H1 (cell line): ENCODE measurements at regions not wholly inside any gene's neighbourhood (a gene's known extent, or its start where the extent isn't known, plus 50 kb on each side); places are given as distances from the start of the nearest gene placed in this dataset.

ENCODE experiments used
- CTCF ChIA-PET: fragments of 300-600 bp; sonication (Branson Sonifier 250); formaldehyde crosslinking; loops from one replicate; lab custom pipeline; 2021; ENCODE audit not compliant: partially characterized antibody; lab: Charles Lee
- POLR2A ChIA-PET: fragments of 300-600 bp; sonication (Branson Sonifier 250); formaldehyde crosslinking; loops from one replicate; lab custom pipeline; 2021; ENCODE audit warnings: inconsistent platforms; ENCODE audit not compliant: partially characterized antibody; lab: Charles Lee
- DNase-seq, 2 experiments: peaks; one replicate each; pipeline versions ENCODE4 v3.0.0 to v3.0.0-alpha.2; 2010 to 2022; ENCODE audit warnings: low spot score in 2 of 2, low read depth in 1 of 2, mixed read lengths in 1 of 2
- FAIRE-seq: peaks from 2 replicates; lab custom pipeline; 2011; peaks lifted over from hg19 to GRCh38; lab: Jason Lieb, UNC
- H2AFZ ChIP-seq: 2 replicates; pipeline ENCODE4 v1.8.1; 2012; ENCODE audit warnings: low read length, inconsistent platforms
- H2AK5ac ChIP-seq: 2 replicates; pipeline ENCODE4 v1.6.1; 2013; ENCODE audit warnings: low read depth, low read length
- H2BK120ac ChIP-seq: replicated peaks from 2 replicates; pipeline ENCODE3; 2013; ENCODE audit warnings: low read depth, low read length, inconsistent platforms
- H2BK12ac ChIP-seq: 2 replicates; pipeline ENCODE4 v1.6.1; 2013; ENCODE audit warnings: low read depth, low read length
- H2BK15ac ChIP-seq: 2 replicates; pipeline ENCODE4 v1.6.1; 2013; ENCODE audit warnings: low read length
- H2BK20ac ChIP-seq: 2 replicates; pipeline ENCODE4 v1.6.1; 2013; ENCODE audit warnings: low read length
- H2BK5ac ChIP-seq: 2 replicates; pipeline ENCODE4 v1.6.1; 2013; ENCODE audit warnings: low read depth, low read length
- H3K14ac ChIP-seq: 2 replicates; pipeline ENCODE4 v1.6.1; 2013; ENCODE audit warnings: inconsistent platforms; ENCODE audit not compliant: insufficient read length
- H3K18ac ChIP-seq: 2 replicates; pipeline ENCODE4 v1.6.1; 2013; ENCODE audit warnings: low read length; ENCODE audit errors: extremely low read depth
- H3K23ac ChIP-seq: 2 replicates; pipeline ENCODE4 v1.6.1; 2013; ENCODE audit warnings: inconsistent platforms; ENCODE audit not compliant: insufficient read length
- H3K23me2 ChIP-seq: 2 replicates; pipeline ENCODE4 v1.6.1; 2013; ENCODE audit warnings: low read depth, low read length
- H3K27ac ChIP-seq: 2 replicates; pipeline ENCODE4 v1.6.1; 2011; ENCODE audit warnings: low read depth, low read length, inconsistent platforms
- H3K27me3 ChIP-seq, 4 experiments: replicated peaks in 1 of 4; 1 replicate in 1 of 4; 2 replicates in 3 of 4; pipeline versions ENCODE4 v1.6.1 to v1.8.1; 2011 to 2013; ENCODE audit warnings: low read length in 3 of 4, mild to moderate bottlenecking in 3 of 4, inconsistent platforms in 2 of 4, mixed read lengths in 2 of 4, moderate library complexity in 1 of 4; ENCODE audit not compliant: control insufficient read depth in 3 of 4, insufficient read depth in 3 of 4; ENCODE audit errors: extremely low read depth in 1 of 4
- H3K36me3 ChIP-seq, 4 experiments: 2 replicates each; pipeline versions ENCODE4 v1.6.1 to v1.8.1; 2011 to 2013; ENCODE audit warnings: mild to moderate bottlenecking in 4 of 4, low read length in 3 of 4, moderate library complexity in 2 of 4, control low read depth in 1 of 4, inconsistent platforms in 1 of 4; ENCODE audit not compliant: insufficient read depth in 4 of 4, control insufficient read depth in 2 of 4
- H3K4ac ChIP-seq: replicated peaks from 2 replicates; pipeline ENCODE3; 2013; ENCODE audit warnings: low read length, low read depth, mixed read lengths, inconsistent platforms; ENCODE audit not compliant: insufficient read length
- H3K4me1 ChIP-seq, 4 experiments: replicated peaks in 1 of 4; 1 replicate in 1 of 4; 2 replicates in 3 of 4; pipeline versions ENCODE4 v1.6.1 to v1.8.1; 2011 to 2013; ENCODE audit warnings: low read length in 3 of 4, inconsistent platforms in 2 of 4, mixed read lengths in 1 of 4; ENCODE audit not compliant: insufficient read depth in 4 of 4, control insufficient read depth in 3 of 4
- H3K4me2 ChIP-seq, 2 experiments: 2 replicates each; pipeline versions ENCODE4 v1.6.1 to v1.8.1; 2011 to 2013; ENCODE audit warnings: low read depth in 2 of 2, low read length in 2 of 2, control low read depth in 1 of 2, inconsistent platforms in 1 of 2, mild to moderate bottlenecking in 1 of 2; ENCODE audit not compliant: insufficient read depth in 1 of 2
- H3K4me3 ChIP-seq, 4 experiments: fragments of 200-600, 300-600 bp in 1 of 4; sonication (generic), shearing (Covaris generic), sonication (Bioruptor Twin) in 1 of 4; 2 replicates each; pipeline versions ENCODE4 v1.5.1 to v1.8.1; 2011 to 2016; ENCODE audit warnings: low read length in 4 of 4, low read depth in 3 of 4, control low read depth in 2 of 4, inconsistent platforms in 2 of 4, mild to moderate bottlenecking in 2 of 4, mixed read lengths in 1 of 4, moderate library complexity in 1 of 4; ENCODE audit not compliant: insufficient read depth in 2 of 4; ENCODE audit errors: extremely low read depth in 1 of 4
- H3K56ac ChIP-seq: replicated peaks from 2 replicates; pipeline ENCODE3; 2013; ENCODE audit warnings: low read depth, mild to moderate bottlenecking, mixed read lengths, low read length, inconsistent platforms; ENCODE audit not compliant: insufficient read length
- H3K79me1 ChIP-seq: 2 replicates; pipeline ENCODE4 v1.6.1; 2013; ENCODE audit warnings: low read depth, low read length, control low read depth
- H3K79me2 ChIP-seq, 2 experiments: 2 replicates each; pipeline versions ENCODE4 v1.6.1 to v1.8.1; 2012 to 2013; ENCODE audit warnings: low read length in 2 of 2, mild to moderate bottlenecking in 2 of 2, inconsistent platforms in 1 of 2; ENCODE audit not compliant: insufficient read depth in 2 of 2, control insufficient read depth in 1 of 2
- H3K9ac ChIP-seq, 4 experiments: replicated peaks in 1 of 4; 1 replicate in 1 of 4; 2 replicates in 3 of 4; pipeline versions ENCODE4 v1.6.1 to v1.8.1; 2011 to 2013; ENCODE audit warnings: low read depth in 3 of 4, low read length in 3 of 4, control low read depth in 2 of 4, mild to moderate bottlenecking in 2 of 4, moderate library complexity in 2 of 4, inconsistent platforms in 1 of 4; ENCODE audit errors: extremely low read depth in 1 of 4
- H3K9me3 ChIP-seq, 2 experiments: 2 replicates each; pipeline versions ENCODE4 v1.6.1 to v1.8.1; 2012 to 2013; ENCODE audit warnings: mild to moderate bottlenecking in 2 of 2, moderate library complexity in 2 of 2, control low read depth in 1 of 2, inconsistent platforms in 1 of 2, low read depth in 1 of 2, low read length in 1 of 2, mixed read lengths in 1 of 2; ENCODE audit not compliant: insufficient read depth in 2 of 2
- H4K20me1 ChIP-seq, 2 experiments: replicated peaks in 1 of 2; 2 replicates each; pipeline versions ENCODE3 to v1.8.1; 2011 to 2013; ENCODE audit warnings: inconsistent platforms in 2 of 2, low read length in 2 of 2, mild to moderate bottlenecking in 1 of 2; ENCODE audit not compliant: insufficient read depth in 2 of 2, control insufficient read depth in 1 of 2
- H4K5ac ChIP-seq: 2 replicates; pipeline ENCODE4 v1.6.1; 2013; ENCODE audit warnings: low read length, low read depth, mixed read lengths, inconsistent platforms; ENCODE audit not compliant: insufficient read length
- H4K8ac ChIP-seq: 2 replicates; pipeline ENCODE4 v1.8.0; 2013; ENCODE audit warnings: mild to moderate bottlenecking, moderate library complexity, low read length, inconsistent platforms; ENCODE audit not compliant: insufficient read depth; ENCODE audit errors: extremely low read depth
- H4K91ac ChIP-seq: replicated peaks from 2 replicates; pipeline ENCODE3; 2013; ENCODE audit warnings: low read length, mixed read lengths, inconsistent platforms; ENCODE audit not compliant: insufficient read length
- BACH1 ChIP-seq: IDR thresholded peaks from 2 replicates; pipeline ENCODE4 v1.6.1; 2012; ENCODE audit warnings: low read length, improper control_type of control experiment
- CEBPB ChIP-seq: IDR thresholded peaks from 2 replicates; pipeline ENCODE4 v1.6.1; 2012; ENCODE audit warnings: low read depth, low read length
- CHD2 ChIP-seq: IDR thresholded peaks from 2 replicates; pipeline ENCODE4 v1.6.1; 2012; ENCODE audit warnings: low read length, improper control_type of control experiment
- HDAC6 ChIP-seq: IDR thresholded peaks from one replicate; pipeline ENCODE4 v1.7.1; 2012; ENCODE audit warnings: low read depth, mild to moderate bottlenecking, inconsistent platforms, low read length, moderate library complexity
- NANOG ChIP-seq: IDR thresholded peaks from 2 replicates; pipeline ENCODE4 v1.6.1; 2011; ENCODE audit warnings: low read length, low read depth, mild to moderate bottlenecking, inconsistent platforms; ENCODE audit not compliant: insufficient read depth, poor library complexity, severe bottlenecking
- POLR2AphosphoS5 ChIP-seq: IDR thresholded peaks from 2 replicates; pipeline ENCODE4 v1.6.1; 2011; ENCODE audit warnings: low read depth, low read length
- RFX5 ChIP-seq: IDR thresholded peaks from 2 replicates; pipeline ENCODE4 v1.6.1; 2011; ENCODE audit warnings: low read depth, low read length, improper control_type of control experiment, borderline replicate concordance
- SIX5 ChIP-seq: IDR thresholded peaks from 2 replicates; pipeline ENCODE4 v1.6.1; 2011; ENCODE audit warnings: mild to moderate bottlenecking, low read depth, low read length
- TCF12 ChIP-seq: IDR thresholded peaks from 2 replicates; pipeline ENCODE4 v1.6.1; 2011; ENCODE audit warnings: low read depth, mild to moderate bottlenecking, low read length
- USF2 ChIP-seq: IDR thresholded peaks from 2 replicates; pipeline ENCODE4 v1.6.1; 2011; ENCODE audit warnings: low read length, improper control_type of control experiment
- TF ChIP-seq, protein P1 (sequence below): IDR thresholded peaks from 2 replicates; pipeline ENCODE4 v1.6.1; 2012; ENCODE audit warnings: inconsistent platforms

GRCh38 chr15:55017635-55018034 lies 179.1 kb downstream of the RSL24D1 start:
- H3K4me3 ChIP-seq: no peak overlapping the region
- H3K9ac ChIP-seq: no peak overlapping the region
- no peak overlapping the region for H2BK120ac ChIP-seq
- H2AK5ac ChIP-seq: no peak overlapping the region
- H3K4me1 ChIP-seq: no peaks in the 10 kb centered on the region
- H3K4ac ChIP-seq: no peak overlapping the region
- ChIA-PET CTCF (no interaction called here), POLR2A (no interaction called here)
- FAIRE-seq (no peak), DNase-seq (no peak)
- no peak overlapping the region for H3K56ac ChIP-seq
- TF ChIP-seq POLR2AphosphoS5 (no peak), NANOG (no peak), RFX5 (no peak), HDAC6 (no peak), SIX5 (no peak), CHD2 (no peak), TCF12 (no peak), BACH1 (no peak), CEBPB (no peak), USF2 (no peak)
- TF ChIP-seq, protein P1, sequence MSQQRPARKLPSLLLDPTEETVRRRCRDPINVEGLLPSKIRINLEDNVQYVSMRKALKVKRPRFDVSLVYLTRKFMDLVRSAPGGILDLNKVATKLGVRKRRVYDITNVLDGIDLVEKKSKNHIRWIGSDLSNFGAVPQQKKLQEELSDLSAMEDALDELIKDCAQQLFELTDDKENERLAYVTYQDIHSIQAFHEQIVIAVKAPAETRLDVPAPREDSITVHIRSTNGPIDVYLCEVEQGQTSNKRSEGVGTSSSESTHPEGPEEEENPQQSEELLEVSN: no peak
- H4K91ac ChIP-seq: no peak overlapping the region
- no peak overlapping the region for H3K23ac ChIP-seq
- no peak overlapping the region for H4K8ac ChIP-seq
- no peak overlapping the region for H3K14ac ChIP-seq
- H3K23me2 ChIP-seq: no peaks in the 10 kb centered on the region
- no peaks in the 10 kb centered on the region for H4K20me1 ChIP-seq
- H2AFZ ChIP-seq: no peak overlapping the region
- H2BK15ac ChIP-seq: no peak overlapping the region
- H3K27me3 ChIP-seq: no peaks in the 10 kb centered on the region
- no peaks in the 10 kb centered on the region for H3K79me2 ChIP-seq
- H2BK12ac ChIP-seq: no peak overlapping the region
- H3K9me3 ChIP-seq: peaks cover 24 to 55% of the 10 kb centered on the region in 2 experiments
- H2BK20ac ChIP-seq: no peak overlapping the region
- H3K18ac ChIP-seq: no peak overlapping the region
- H3K4me2 ChIP-seq: no peak overlapping the region
- no peak overlapping the region for H4K5ac ChIP-seq
- no peaks in the 10 kb centered on the region for H3K36me3 ChIP-seq
- H2BK5ac ChIP-seq: no peak overlapping the region
- no peaks in the 10 kb centered on the region; the same call in 1 of the 2 replicates for H3K79me1 ChIP-seq
- H3K27ac ChIP-seq: no peak overlapping the region
